HepG2 (cell line): ENCODE measurements at regions not wholly inside any gene's neighbourhood (a gene's known extent, or its start where the extent isn't known, plus 50 kb on each side); places are given as distances from the start of the nearest gene placed in this dataset.

Experiments used
- ARID2 ChIP-seq: sonication (generic); formaldehyde crosslinking; IDR thresholded peaks from 2 replicates; pipeline ENCODE4 v1.8.1; 2022; ENCODE audit warnings: mild to moderate bottlenecking, missing genetic modification reagents, borderline replicate concordance
- ASH2L ChIP-seq: fragments of 300-600, 200-600 bp; sonication (generic); IDR thresholded peaks from 2 replicates; pipeline ENCODE4 v1.7.0; 2017; ENCODE audit warnings: low read depth, mild to moderate bottlenecking, moderate library complexity, mixed read lengths, low read length; ENCODE audit not compliant: insufficient read length
- ATM ChIP-seq: fragments of 450-650 bp; IDR thresholded peaks from 2 replicates; pipeline ENCODE4 v1.7.1; 2017; ENCODE audit warnings: mild to moderate bottlenecking, borderline replicate concordance
- CENPX ChIP-seq: sonication (generic); formaldehyde crosslinking; IDR thresholded peaks from 2 replicates; pipeline ENCODE4 v1.9.0; 2021; ENCODE audit warnings: mild to moderate bottlenecking, missing genetic modification reagents, moderate library complexity
- HCFC1 ChIP-seq: fragments of 150-350 bp; IDR thresholded peaks from 2 replicates; pipeline ENCODE4 v1.6.1; 2014; ENCODE audit warnings: low read depth, low read length
- HDAC1 ChIP-seq: sonication (generic); formaldehyde crosslinking; IDR thresholded peaks from 2 replicates; pipeline ENCODE4 v1.5.1; 2020; ENCODE audit warnings: mild to moderate bottlenecking, missing genetic modification reagents
- HMGXB3 ChIP-seq: sonication (generic); formaldehyde crosslinking; IDR thresholded peaks from 2 replicates; pipeline ENCODE4 v1.4.0; 2020; ENCODE audit warnings: missing genetic modification reagents, borderline replicate concordance
- HOXA3 ChIP-seq: sonication (generic); formaldehyde crosslinking; IDR thresholded peaks from 2 replicates; pipeline ENCODE4 v1.5.0; 2020; ENCODE audit warnings: missing genetic modification reagents
- HOXD1 ChIP-seq: sonication (generic); formaldehyde crosslinking; IDR thresholded peaks from 2 replicates; pipeline ENCODE4 v1.5.0; 2020; ENCODE audit warnings: missing genetic modification reagents
- MATR3 ChIP-seq: sonication (generic); formaldehyde crosslinking; IDR thresholded peaks from 2 replicates; pipeline ENCODE4 v1.4.0; 2020; ENCODE audit warnings: missing genetic modification reagents
- MXD1 ChIP-seq: sonication (generic); formaldehyde crosslinking; IDR thresholded peaks from 2 replicates; pipeline ENCODE4 v1.4.0; 2020; ENCODE audit warnings: mild to moderate bottlenecking, missing genetic modification reagents
- NR3C1 ChIP-seq: sonication (generic); formaldehyde crosslinking; IDR thresholded peaks from 2 replicates; pipeline ENCODE4 v1.4.0; 2020; ENCODE audit warnings: missing genetic modification reagents
- PRMT3 ChIP-seq: sonication (generic); formaldehyde crosslinking; IDR thresholded peaks from 2 replicates; pipeline ENCODE4 v1.8.1; 2022; ENCODE audit warnings: low read depth, mild to moderate bottlenecking, moderate library complexity, missing genetic modification reagents, borderline replicate concordance
- RARA ChIP-seq: IDR thresholded peaks from 2 replicates; pipeline ENCODE4 v1.6.1; 2016; ENCODE audit warnings: missing genetic modification reagents, missing compliant biosample characterization
- STAT5B ChIP-seq: sonication (generic); formaldehyde crosslinking; IDR thresholded peaks from 2 replicates; pipeline ENCODE4 v1.4.0; 2020; ENCODE audit warnings: missing genetic modification reagents
- TEAD2 ChIP-seq: sonication (generic); formaldehyde crosslinking; IDR thresholded peaks from 2 replicates; pipeline ENCODE4 v1.9.0; 2021; ENCODE audit warnings: missing genetic modification reagents
- ZBTB42 ChIP-seq: sonication (generic); formaldehyde crosslinking; IDR thresholded peaks from 2 replicates; pipeline ENCODE4 v1.5.0; 2020; ENCODE audit warnings: mild to moderate bottlenecking, missing genetic modification reagents
- ZBTB7B ChIP-seq: sonication (generic); formaldehyde crosslinking; IDR thresholded peaks from 2 replicates; pipeline ENCODE4 v1.4.0; 2020; ENCODE audit warnings: missing genetic modification reagents
- ZFX ChIP-seq: sonication (generic); formaldehyde crosslinking; IDR thresholded peaks from 2 replicates; pipeline ENCODE4 v1.4.0; 2020; ENCODE audit warnings: mild to moderate bottlenecking, low read depth, missing genetic modification reagents, moderate library complexity
- ZFY ChIP-seq: sonication (generic); formaldehyde crosslinking; IDR thresholded peaks from 2 replicates; pipeline ENCODE4 v1.4.0; 2020; ENCODE audit warnings: missing genetic modification reagents
- ZNF138 ChIP-seq: sonication (generic); formaldehyde crosslinking; IDR thresholded peaks from 2 replicates; pipeline ENCODE4 v1.5.0; 2020; ENCODE audit warnings: mild to moderate bottlenecking, low read depth, missing genetic modification reagents
- ZNF251 ChIP-seq: sonication (generic); formaldehyde crosslinking; IDR thresholded peaks from 2 replicates; pipeline ENCODE4 v1.9.0; 2021; ENCODE audit warnings: mild to moderate bottlenecking, missing genetic modification reagents
- ZNF362 ChIP-seq: sonication (generic); formaldehyde crosslinking; IDR thresholded peaks from 2 replicates; pipeline ENCODE4 v1.4.0; 2020; ENCODE audit warnings: missing genetic modification reagents, mild to moderate bottlenecking, borderline replicate concordance
- ZNF414 ChIP-seq: sonication (generic); formaldehyde crosslinking; IDR thresholded peaks from 2 replicates; pipeline ENCODE4 v1.5.0; 2020; ENCODE audit warnings: missing genetic modification reagents
- ZNF484 ChIP-seq: sonication (generic); formaldehyde crosslinking; IDR thresholded peaks from 2 replicates; pipeline ENCODE4 v1.5.1; 2020; ENCODE audit warnings: mild to moderate bottlenecking, low read depth, missing genetic modification reagents, borderline replicate concordance
- ZNF790 ChIP-seq: sonication (generic); formaldehyde crosslinking; IDR thresholded peaks from 2 replicates; pipeline ENCODE4 v1.8.0; 2022; ENCODE audit warnings: missing genetic modification reagents, mild to moderate bottlenecking, borderline replicate concordance
- ZNF841 ChIP-seq: sonication (generic); formaldehyde crosslinking; IDR thresholded peaks from 2 replicates; pipeline ENCODE4 v1.8.1; 2023; ENCODE audit warnings: missing genetic modification reagents, borderline replicate concordance

GRCh38 chr17:31798205-31798724, 60.8 kb downstream of the COPRS start (continued):
- TF ChIP-seq ZBTB42 (CRISPR knock-in tag) (no peak), HOXD1 (CRISPR knock-in tag) (peak; percentile 52; the same call in 1 of the 2 replicates), ZFX (peak; percentile 65; the same call in 1 of the 2 replicates), ASH2L (peak; percentile 53), ATM (no peak), RARA (CRISPR knock-in tag) (peak; percentile 84), HDAC1 (CRISPR knock-in tag) (peak; percentile 82), HCFC1 (no peak), ZFY (no peak), MXD1 (CRISPR knock-in tag) (no peak), PRMT3 (CRISPR knock-in tag) (no peak), MATR3 (CRISPR knock-in tag) (no peak), ZBTB7B (CRISPR knock-in tag) (peak; percentile 49; the same call in 1 of the 2 replicates), HOXA3 (CRISPR knock-in tag) (peak; percentile 69), HMGXB3 (CRISPR knock-in tag) (no peak), STAT5B (CRISPR knock-in tag) (no peak), CENPX (CRISPR knock-in tag) (no peak), ZNF790 (CRISPR knock-in tag) (no peak), NR3C1 (CRISPR knock-in tag) (no peak), ZNF841 (CRISPR knock-in tag) (no peak), TEAD2 (CRISPR knock-in tag) (no peak), ARID2 (CRISPR knock-in tag) (no peak), ZNF414 (peak; percentile 67; the same call in 1 of the 2 replicates), ZNF138 (CRISPR knock-in tag) (no peak), ZNF362 (peak; percentile 55; the same call in 1 of the 2 replicates), ZNF484 (CRISPR knock-in tag) (no peak), ZNF251 (CRISPR knock-in tag) (no peak)
